ENCODE measurements at regions not wholly inside any gene's neighbourhood (a gene's known extent, or its start where the extent isn't known, plus 50 kb on each side); places are given as distances from the start of the nearest gene placed in this dataset.

DNA sequence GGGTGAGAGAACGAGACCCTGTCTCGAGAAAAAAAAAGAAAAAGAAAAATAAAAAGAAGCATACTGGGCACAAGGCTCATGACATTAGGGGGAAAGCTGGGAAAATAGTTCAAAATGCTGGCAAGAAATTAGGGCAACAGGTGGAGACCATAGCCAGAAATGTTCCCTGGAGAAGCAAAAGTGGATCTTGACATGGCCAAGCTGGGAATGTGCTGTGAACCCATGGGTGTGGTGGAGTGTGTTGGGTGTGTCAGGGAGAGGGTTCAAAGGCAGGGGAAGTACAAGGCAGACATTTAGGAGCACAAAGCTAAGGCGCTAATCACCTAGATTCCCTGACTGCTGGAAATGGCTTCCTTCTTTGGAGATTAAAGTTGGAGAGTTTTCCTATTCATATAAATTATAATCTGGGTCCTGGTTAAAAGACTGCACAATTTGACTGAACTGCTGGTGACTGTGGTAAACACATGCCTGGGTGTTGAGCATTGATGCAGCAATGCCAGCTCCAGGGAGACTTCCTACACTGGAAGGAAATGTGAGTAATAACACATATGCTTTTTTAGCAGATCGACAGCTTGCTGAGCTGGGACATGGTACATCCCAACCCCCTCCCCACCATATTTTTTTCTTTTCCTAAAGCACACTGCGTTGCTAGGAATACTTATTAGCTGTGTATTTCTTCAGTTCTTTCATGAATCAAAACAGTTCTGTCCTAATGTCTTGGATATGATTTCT, 70.1 kb upstream of the ARHGAP21 start:
- Histone ChIP-seq H4K20me1 (replicated peaks; ENCODE audit: insufficient read depth) (no peaks in the 10 kb centered on the region), H3F3A (replicated peaks; ENCODE audit: low read depth) (no peaks in the 10 kb centered on the region), H3K27me3 (ENCODE audit: insufficient read depth) (no peaks in the 10 kb centered on the region), H3K4me2 (no peak overlapping the region), H3K79me2 (replicated peaks; ENCODE audit: insufficient read depth) (no peaks in the 10 kb centered on the region), H3K9me2 (ENCODE audit: insufficient read depth) (no peaks in the 10 kb centered on the region), H3K27ac (ENCODE audit: low read depth) (no peak overlapping the region), H2AFZ (no peak overlapping the region), H3K36me3 (ENCODE audit: insufficient read depth) (no peaks in the 10 kb centered on the region), H3K4me1 (ENCODE audit: insufficient read depth) (no peaks in the 10 kb centered on the region), H3K4me3 (no peak overlapping the region)
- DNase-seq (ENCODE audit: low spot score) (no peak), ATAC-seq (no peak)
- no peaks in the 10 kb centered on the region; the same call in 2 of the 3 replicates for H3K9me3 Mint-ChIP-seq
- no peak overlapping the region for H3K27ac Mint-ChIP-seq
- no peaks in the 10 kb centered on the region for H3K4me1 Mint-ChIP-seq
- no peak for TF ChIP-seq NANOG (IDR thresholded peaks at IDR 0.05; ENCODE audit: borderline replicate concordance)
- TF ChIP-seq, protein P1, sequence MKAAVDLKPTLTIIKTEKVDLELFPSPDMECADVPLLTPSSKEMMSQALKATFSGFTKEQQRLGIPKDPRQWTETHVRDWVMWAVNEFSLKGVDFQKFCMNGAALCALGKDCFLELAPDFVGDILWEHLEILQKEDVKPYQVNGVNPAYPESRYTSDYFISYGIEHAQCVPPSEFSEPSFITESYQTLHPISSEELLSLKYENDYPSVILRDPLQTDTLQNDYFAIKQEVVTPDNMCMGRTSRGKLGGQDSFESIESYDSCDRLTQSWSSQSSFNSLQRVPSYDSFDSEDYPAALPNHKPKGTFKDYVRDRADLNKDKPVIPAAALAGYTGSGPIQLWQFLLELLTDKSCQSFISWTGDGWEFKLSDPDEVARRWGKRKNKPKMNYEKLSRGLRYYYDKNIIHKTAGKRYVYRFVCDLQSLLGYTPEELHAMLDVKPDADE (IDR thresholded peaks at IDR 0.05): no peak
- TF ChIP-seq JUNB (IDR thresholded peaks at IDR 0.05; ENCODE audit: unreplicated experiment): no peak
- no peak for TF ChIP-seq CREB1 (CRISPR knock-in tag; IDR thresholded peaks at IDR 0.05; ENCODE audit: low read depth)
- no peak for TF ChIP-seq ZNF331 (CRISPR knock-in tag; IDR thresholded peaks at IDR 0.05; ENCODE audit: low read depth)
- no peak for TF ChIP-seq EZH2phosphoT487 (IDR thresholded peaks at IDR 0.05; ENCODE audit: unreplicated experiment)
- no peak for TF ChIP-seq STAT1 (IDR thresholded peaks at IDR 0.05; ENCODE audit: unreplicated experiment)
- TF ChIP-seq, protein P2, sequence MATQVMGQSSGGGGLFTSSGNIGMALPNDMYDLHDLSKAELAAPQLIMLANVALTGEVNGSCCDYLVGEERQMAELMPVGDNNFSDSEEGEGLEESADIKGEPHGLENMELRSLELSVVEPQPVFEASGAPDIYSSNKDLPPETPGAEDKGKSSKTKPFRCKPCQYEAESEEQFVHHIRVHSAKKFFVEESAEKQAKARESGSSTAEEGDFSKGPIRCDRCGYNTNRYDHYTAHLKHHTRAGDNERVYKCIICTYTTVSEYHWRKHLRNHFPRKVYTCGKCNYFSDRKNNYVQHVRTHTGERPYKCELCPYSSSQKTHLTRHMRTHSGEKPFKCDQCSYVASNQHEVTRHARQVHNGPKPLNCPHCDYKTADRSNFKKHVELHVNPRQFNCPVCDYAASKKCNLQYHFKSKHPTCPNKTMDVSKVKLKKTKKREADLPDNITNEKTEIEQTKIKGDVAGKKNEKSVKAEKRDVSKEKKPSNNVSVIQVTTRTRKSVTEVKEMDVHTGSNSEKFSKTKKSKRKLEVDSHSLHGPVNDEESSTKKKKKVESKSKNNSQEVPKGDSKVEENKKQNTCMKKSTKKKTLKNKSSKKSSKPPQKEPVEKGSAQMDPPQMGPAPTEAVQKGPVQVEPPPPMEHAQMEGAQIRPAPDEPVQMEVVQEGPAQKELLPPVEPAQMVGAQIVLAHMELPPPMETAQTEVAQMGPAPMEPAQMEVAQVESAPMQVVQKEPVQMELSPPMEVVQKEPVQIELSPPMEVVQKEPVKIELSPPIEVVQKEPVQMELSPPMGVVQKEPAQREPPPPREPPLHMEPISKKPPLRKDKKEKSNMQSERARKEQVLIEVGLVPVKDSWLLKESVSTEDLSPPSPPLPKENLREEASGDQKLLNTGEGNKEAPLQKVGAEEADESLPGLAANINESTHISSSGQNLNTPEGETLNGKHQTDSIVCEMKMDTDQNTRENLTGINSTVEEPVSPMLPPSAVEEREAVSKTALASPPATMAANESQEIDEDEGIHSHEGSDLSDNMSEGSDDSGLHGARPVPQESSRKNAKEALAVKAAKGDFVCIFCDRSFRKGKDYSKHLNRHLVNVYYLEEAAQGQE (IDR thresholded peaks at IDR 0.05; ENCODE audit: unreplicated experiment): no peak
- TF ChIP-seq, protein P3, sequence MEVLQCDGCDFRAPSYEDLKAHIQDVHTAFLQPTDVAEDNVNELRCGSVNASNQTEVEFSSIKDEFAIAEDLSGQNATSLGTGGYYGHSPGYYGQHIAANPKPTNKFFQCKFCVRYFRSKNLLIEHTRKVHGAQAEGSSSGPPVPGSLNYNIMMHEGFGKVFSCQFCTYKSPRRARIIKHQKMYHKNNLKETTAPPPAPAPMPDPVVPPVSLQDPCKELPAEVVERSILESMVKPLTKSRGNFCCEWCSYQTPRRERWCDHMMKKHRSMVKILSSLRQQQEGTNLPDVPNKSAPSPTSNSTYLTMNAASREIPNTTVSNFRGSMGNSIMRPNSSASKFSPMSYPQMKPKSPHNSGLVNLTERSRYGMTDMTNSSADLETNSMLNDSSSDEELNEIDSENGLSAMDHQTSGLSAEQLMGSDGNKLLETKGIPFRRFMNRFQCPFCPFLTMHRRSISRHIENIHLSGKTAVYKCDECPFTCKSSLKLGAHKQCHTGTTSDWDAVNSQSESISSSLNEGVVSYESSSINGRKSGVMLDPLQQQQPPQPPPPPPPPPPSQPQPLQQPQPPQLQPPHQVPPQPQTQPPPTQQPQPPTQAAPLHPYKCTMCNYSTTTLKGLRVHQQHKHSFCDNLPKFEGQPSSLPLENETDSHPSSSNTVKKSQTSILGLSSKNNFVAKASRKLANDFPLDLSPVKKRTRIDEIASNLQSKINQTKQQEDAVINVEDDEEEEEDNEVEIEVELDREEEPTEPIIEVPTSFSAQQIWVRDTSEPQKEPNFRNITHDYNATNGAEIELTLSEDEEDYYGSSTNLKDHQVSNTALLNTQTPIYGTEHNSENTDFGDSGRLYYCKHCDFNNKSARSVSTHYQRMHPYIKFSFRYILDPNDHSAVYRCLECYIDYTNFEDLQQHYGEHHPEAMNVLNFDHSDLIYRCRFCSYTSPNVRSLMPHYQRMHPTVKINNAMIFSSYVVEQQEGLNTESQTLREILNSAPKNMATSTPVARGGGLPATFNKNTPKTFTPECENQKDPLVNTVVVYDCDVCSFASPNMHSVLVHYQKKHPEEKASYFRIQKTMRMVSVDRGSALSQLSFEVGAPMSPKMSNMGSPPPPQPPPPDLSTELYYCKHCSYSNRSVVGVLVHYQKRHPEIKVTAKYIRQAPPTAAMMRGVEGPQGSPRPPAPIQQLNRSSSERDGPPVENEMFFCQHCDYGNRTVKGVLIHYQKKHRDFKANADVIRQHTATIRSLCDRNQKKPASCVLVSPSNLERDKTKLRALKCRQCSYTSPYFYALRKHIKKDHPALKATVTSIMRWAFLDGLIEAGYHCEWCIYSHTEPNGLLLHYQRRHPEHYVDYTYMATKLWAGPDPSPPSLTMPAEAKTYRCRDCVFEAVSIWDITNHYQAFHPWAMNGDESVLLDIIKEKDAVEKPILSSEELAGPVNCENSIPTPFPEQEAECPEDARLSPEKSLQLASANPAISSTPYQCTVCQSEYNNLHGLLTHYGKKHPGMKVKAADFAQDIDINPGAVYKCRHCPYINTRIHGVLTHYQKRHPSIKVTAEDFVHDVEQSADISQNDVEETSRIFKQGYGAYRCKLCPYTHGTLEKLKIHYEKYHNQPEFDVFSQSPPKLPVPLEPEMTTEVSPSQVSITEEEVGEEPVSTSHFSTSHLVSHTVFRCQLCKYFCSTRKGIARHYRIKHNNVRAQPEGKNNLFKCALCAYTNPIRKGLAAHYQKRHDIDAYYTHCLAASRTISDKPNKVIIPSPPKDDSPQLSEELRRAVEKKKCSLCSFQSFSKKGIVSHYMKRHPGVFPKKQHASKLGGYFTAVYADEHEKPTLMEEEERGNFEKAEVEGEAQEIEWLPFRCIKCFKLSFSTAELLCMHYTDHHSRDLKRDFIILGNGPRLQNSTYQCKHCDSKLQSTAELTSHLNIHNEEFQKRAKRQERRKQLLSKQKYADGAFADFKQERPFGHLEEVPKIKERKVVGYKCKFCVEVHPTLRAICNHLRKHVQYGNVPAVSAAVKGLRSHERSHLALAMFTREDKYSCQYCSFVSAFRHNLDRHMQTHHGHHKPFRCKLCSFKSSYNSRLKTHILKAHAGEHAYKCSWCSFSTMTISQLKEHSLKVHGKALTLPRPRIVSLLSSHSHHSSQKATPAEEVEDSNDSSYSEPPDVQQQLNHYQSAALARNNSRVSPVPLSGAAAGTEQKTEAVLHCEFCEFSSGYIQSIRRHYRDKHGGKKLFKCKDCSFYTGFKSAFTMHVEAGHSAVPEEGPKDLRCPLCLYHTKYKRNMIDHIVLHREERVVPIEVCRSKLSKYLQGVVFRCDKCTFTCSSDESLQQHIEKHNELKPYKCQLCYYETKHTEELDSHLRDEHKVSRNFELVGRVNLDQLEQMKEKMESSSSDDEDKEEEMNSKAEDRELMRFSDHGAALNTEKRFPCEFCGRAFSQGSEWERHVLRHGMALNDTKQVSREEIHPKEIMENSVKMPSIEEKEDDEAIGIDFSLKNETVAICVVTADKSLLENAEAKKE (CRISPR knock-in tag; IDR thresholded peaks at IDR 0.05): no peak
- peaks cover 3% of the 10 kb centered on the region for H3K27me3 Mint-ChIP-seq (ENCODE audit: insufficient read depth, low read depth, poor library complexity)
- H3K36me3 Mint-ChIP-seq (ENCODE audit: low read depth): no peaks in the 10 kb centered on the region
- H3K4me3 Mint-ChIP-seq: no peak overlapping the region
